ENCODE measurements at regions not wholly inside any gene's neighbourhood (a gene's known extent, or its start where the extent isn't known, plus 50 kb on each side); places are given as distances from the start of the nearest gene placed in this dataset.

- peaks cover 6% of the 10 kb centered on the region in 2 experiments for H3K27me3 ChIP-seq (ENCODE audit: control insufficient read depth in 1 of 2, insufficient read depth in 2 of 2, low read length in 2 of 2)
- H3K4me1 Mint-ChIP-seq (ENCODE audit: low read depth) = no peaks in the 10 kb centered on the region
- H3K9me3 ChIP-seq (ENCODE audit: control insufficient read depth in 1 of 2, insufficient read depth in 1 of 2, low read length in 2 of 2) = peaks cover 0 to 7% of the 10 kb centered on the region in 2 experiments
- H3K4me3 ChIP-seq (ENCODE audit: low read length) = no peak overlapping the region
- ChIA-PET POLR2A (no interaction called here), CTCF (no interaction called here)
- no peak overlapping the region for H3K4me3 Mint-ChIP-seq
- no peak for TF ChIP-seq CTCF (IDR thresholded peaks at IDR 0.05)
- ATAC-seq (ENCODE audit: poor library complexity) = no peak
- intact Hi-C loops (cut with DNase I, micrococcal nuclease) = no loop called here
- peaks cover 52% of the 10 kb centered on the region for H3K27me3 Mint-ChIP-seq
- no peaks in the 10 kb centered on the region for H3K4me1 ChIP-seq (ENCODE audit: insufficient read depth, low read length)
- H3K27ac ChIP-seq (ENCODE audit: low read depth in 1 of 2, low read length in 2 of 2) = no peak overlapping the region
- DNase-seq = no peak
- H3K27ac Mint-ChIP-seq = no peak overlapping the region
- no peaks in the 10 kb centered on the region for H3K36me3 Mint-ChIP-seq (ENCODE audit: low read depth)
- no peaks in the 10 kb centered on the region for H3K36me3 ChIP-seq (ENCODE audit: insufficient read depth, low read length)
- no peaks in the 10 kb centered on the region for H3K9me3 Mint-ChIP-seq
Observed at GRCh38 chr20:57024849-57025248, 241.6 kb downstream of the BMP7 start.

DNA sequence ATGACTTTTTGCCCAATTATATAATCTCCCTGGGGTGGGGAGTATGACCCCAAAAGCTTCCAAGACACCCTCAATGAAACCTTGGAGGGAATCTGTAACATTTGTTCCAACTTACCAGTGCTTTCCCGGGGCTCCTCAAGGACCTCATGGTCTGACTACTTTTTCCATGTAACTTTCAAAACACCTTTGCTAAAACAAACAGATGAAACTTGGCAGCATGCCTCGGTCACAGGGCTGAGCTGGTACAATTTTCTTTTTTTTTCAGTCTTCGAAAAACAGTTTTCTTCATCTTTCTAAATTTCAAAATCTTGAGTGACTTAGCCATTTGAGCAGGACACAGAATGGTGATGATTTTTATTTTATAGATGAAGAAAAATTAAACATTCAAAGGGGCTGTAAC is 241.2 kb downstream of the BMP7 start:
- DNase-seq (no peak), ATAC-seq (ENCODE audit: poor library complexity) (no peak)
- H3K27me3 Mint-ChIP-seq = peaks cover 49% of the 10 kb centered on the region
- intact Hi-C loops (cut with DNase I, micrococcal nuclease) = no loop called here
- Histone ChIP-seq H3K4me3 (ENCODE audit: low read length) (no peak overlapping the region), H3K4me1 (ENCODE audit: insufficient read depth, low read length) (no peaks in the 10 kb centered on the region), H3K36me3 (ENCODE audit: insufficient read depth, low read length) (no peaks in the 10 kb centered on the region), H3K27me3 (ENCODE audit: control insufficient read depth in 1 of 2, insufficient read depth in 2 of 2, low read length in 2 of 2) (peaks cover 6% of the 10 kb centered on the region in 2 experiments), H3K27ac (ENCODE audit: low read depth in 1 of 2, low read length in 2 of 2) (no peak overlapping the region), H3K9me3 (ENCODE audit: control insufficient read depth in 1 of 2, insufficient read depth in 1 of 2, low read length in 2 of 2) (peaks cover 0 to 7% of the 10 kb centered on the region in 2 experiments)
- CTCF ChIA-PET = no interaction called here
- H3K4me3 Mint-ChIP-seq = no peak overlapping the region
- no peaks in the 10 kb centered on the region for H3K36me3 Mint-ChIP-seq (ENCODE audit: low read depth)
- no peaks in the 10 kb centered on the region for H3K9me3 Mint-ChIP-seq
- no peak for TF ChIP-seq CTCF (IDR thresholded peaks at IDR 0.05)
- no peaks in the 10 kb centered on the region for H3K4me1 Mint-ChIP-seq (ENCODE audit: low read depth)
- POLR2A ChIA-PET = no interaction called here
- no peak overlapping the region for H3K27ac Mint-ChIP-seq

- no peaks in the 10 kb centered on the region for H3K9me3 Mint-ChIP-seq
- peaks cover 0 to 4% of the 10 kb centered on the region in 2 experiments for H3K9me3 ChIP-seq (ENCODE audit: control insufficient read depth in 1 of 2, insufficient read depth in 1 of 2, low read length in 2 of 2)
- no peaks in the 10 kb centered on the region for H3K4me1 Mint-ChIP-seq (ENCODE audit: low read depth)
- H3K36me3 Mint-ChIP-seq (ENCODE audit: low read depth) = no peaks in the 10 kb centered on the region
- peaks cover 3 to 6% of the 10 kb centered on the region in 2 experiments for H3K27me3 ChIP-seq (ENCODE audit: control insufficient read depth in 1 of 2, insufficient read depth in 2 of 2, low read length in 2 of 2)
- DNase-seq (no peak), ATAC-seq (ENCODE audit: poor library complexity) (no peak)
- no peak overlapping the region for H3K27ac ChIP-seq (ENCODE audit: low read depth in 1 of 2, low read length in 2 of 2)
- ChIA-PET POLR2A (no interaction called here), CTCF (no interaction called here)
- no peaks in the 10 kb centered on the region for H3K36me3 ChIP-seq (ENCODE audit: insufficient read depth, low read length)
- TF ChIP-seq CTCF (IDR thresholded peaks at IDR 0.05) = no peak
- H3K27ac Mint-ChIP-seq = no peak overlapping the region
- H3K4me3 Mint-ChIP-seq = no peak overlapping the region
- H3K4me3 ChIP-seq (ENCODE audit: low read length) = no peak overlapping the region
- H3K4me1 ChIP-seq (ENCODE audit: insufficient read depth, low read length) = no peaks in the 10 kb centered on the region
- intact Hi-C loops (cut with DNase I, micrococcal nuclease) = no loop called here
- peaks cover 44% of the 10 kb centered on the region for H3K27me3 Mint-ChIP-seq
Observed at GRCh38 chr20:57025666-57026224, 240.7 kb downstream of the BMP7 start.

All from CD4-positive, alpha-beta T cell (primary cell).